COLO668 (cell line): ENCODE measurements at regions not wholly inside any gene's neighbourhood (a gene's known extent, or its start where the extent isn't known, plus 50 kb on each side); places are given as distances from the start of the nearest gene placed in this dataset.

Source experiments
- DNase-seq: peaks from one replicate; lab custom pipeline; 2025; ENCODE audit not compliant: unreplicated experiment; lab: John Stamatoyannopoulos, UW

- no peak for DNase-seq
These were observed 64.6 kb upstream of the ELN start for GRCh38 chr7:73963252-73963822.

DNA sequence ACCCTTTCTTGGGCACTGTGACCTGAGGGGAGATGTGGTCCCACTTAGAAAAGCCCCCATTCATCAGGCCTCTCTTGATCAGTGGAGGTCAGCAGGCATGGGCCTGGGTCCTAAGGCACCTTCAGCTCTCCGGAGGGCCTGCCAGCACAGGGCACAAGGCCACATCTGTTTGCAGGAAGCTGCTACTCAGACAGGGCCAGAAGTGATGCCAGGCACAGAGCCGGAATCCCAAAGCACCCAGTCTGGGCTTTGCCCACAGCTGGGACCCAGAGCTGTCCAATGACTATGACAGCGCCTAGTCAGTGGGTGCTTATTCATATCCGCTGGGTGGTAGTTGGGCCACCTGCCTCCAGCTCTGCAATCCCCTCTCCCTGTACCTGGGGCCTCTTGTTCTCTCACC is 63.2 kb upstream of the ELN start:
- DNase-seq, result no peak

- DNase-seq, result no peak
These were observed 61.7 kb upstream of the ELN start for GRCh38 chr7:73966062-73966940.

DNA sequence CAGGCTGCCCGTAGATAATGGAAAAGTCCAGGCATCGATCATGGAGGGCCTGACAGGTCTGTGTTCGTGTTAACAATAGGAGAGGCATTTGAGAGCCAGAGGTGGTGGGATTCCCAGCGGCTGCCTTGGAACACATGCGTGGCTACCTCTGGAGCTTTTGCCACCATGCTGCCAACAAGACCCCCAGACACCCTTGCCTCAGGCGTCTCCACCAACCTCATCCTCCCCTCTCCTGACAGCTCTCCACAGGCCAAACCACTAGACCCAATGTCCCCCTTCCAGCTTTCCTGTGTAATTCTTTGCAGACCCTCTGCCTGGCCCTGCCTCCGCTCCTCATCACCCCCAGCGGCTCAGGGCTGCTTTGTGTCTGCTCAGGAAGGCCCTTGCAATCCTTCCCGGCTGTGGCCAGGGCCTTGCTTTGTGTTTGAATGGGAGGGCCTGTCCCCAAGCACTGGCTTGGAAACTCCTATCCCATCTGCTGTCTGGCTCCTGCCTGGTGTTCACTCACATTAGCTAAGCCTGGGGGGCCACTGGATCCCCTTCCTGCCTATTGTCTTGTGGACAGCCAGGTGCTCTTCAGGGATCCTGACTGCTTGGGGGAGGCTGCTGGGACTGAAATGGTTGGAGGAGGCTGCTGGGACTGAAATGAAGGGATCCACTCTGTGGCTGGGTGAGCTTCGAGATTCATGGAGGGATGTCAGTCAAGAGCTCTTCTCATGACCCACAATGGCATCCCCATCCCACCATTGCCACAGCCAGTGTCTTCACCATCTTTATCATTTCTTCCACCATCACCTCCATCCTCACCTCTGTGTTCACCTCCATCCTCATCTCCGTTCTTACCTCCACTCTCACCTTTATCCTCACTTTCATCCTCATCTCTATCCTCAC is 60.8 kb upstream of the ELN start:
- no peak for DNase-seq

DNA sequence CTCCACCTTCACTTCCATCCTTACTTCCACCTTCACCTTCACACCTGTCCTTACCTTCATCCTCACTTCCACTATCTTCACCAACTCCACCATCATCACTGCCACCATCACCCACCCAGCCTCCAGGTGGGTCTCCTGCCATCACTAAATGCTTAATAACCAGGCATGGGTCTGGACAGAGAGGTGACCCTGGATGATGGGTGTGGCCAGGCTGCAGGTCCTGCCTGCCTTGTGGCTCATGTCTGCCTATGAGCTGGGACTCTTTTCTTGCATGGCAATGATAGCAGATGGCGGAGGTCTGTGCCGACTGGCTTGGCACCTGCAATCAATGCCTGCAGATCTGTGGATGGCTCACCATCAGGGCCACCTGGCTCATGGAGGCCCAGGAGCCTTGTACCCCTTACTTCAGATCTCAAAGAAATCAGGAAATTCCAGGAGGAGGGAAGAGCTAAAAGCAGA is 60.1 kb upstream of the ELN start:
- DNase-seq, result no peak

DNA sequence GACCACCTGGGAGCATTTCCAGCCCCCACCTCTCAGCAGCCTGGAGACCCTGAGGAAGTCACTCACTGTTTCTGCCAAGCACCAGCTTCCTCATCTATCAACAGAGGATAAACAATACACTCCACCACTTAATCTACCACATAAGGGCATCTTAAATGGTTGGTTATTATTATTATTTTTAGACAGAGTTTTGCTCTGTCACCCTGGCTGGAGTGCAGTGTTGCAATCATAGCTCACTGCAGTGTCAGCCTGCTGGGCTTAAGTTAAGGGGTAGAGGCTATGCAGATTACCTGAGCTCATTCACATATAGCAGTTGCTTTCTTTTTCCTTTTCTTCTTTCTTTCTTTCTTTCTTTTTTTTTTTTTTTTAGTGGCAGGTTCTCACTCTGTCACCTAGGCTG is 59.5 kb upstream of the ELN start:
- DNase-seq, result no peak

DNA sequence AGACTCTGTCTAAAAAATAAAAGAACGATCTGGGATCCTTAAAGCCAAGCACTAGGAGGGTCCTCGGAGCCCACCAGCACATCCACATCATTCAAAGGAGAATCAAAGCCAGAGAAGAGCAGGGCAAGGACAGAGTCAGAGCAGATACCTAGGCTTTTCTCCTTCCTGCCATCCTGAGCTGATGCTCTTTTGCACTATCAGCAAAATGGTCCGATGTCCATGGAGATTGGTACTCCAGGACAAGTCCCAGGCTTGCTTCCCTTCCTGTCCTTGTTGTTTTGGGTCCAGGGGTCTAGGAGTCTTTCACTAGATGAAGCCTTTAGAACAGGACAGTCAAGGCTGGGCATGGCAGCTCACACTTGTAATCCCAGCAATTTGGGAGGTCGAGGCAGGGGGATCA is 58.0 kb upstream of the ELN start:
- no peak for DNase-seq

DNA sequence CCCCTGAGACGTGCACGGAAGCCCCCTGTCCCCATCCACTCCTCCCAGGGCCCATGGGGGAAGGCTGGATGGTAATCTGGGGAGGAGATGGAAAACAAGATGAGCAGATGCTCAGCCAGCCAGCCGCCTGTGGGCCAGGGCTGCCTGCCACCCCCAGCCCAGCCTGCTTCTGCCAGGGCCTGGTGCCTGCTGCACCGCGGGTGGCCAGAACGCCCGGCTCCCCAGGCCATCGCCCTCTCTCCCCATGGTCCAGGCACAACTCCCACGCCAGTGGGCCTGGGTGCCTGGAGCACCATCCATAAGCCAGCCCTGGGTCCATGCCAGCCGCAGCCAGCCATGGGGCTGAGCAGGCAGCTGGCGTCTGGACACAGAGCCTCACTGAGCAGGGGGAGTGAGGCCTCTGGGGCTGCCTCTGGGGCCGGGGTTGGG is 57.2 kb upstream of the ELN start:
- no peak for DNase-seq

- no peak for DNase-seq
These were observed 56.7 kb upstream of the ELN start for GRCh38 chr7:73971322-73971703.

DNA sequence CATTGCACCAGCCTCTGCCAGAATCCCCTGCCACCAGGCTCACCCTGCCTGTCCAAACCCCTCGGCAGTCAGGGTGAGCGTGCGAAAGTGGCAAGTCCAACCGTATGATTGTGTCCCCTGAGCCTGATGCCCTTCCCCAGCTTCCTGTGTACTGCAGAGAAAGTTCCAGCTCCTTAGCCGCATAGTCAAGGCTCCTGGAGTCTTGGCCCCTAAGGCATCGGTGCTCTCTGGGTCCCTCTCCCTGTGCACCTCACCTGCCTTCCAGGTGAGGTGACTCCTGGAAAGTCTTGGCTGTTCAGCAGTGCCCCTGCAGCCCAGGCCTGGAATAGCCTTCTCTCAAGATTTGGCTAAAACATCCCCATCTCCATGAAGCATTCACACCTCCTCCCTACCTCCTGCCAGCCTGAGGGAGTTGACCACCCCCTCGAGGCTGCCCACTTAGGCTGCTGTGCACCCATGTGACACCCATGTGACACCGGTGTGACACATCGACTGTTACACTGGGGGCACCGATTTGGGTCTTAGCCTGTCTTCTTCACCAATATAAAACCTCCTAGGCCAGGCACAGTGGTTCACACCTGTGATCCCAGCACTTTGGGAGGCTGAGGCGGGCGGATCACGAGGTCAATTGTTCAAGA is 56.1 kb upstream of the ELN start:
- peak; percentile 7 for DNase-seq

- no peak for DNase-seq
These were observed 55.4 kb upstream of the ELN start for GRCh38 chr7:73972614-73973013.

GRCh38 chr7:73973091-73973490 is 54.9 kb upstream of the ELN start:
- no peak for DNase-seq

DNA sequence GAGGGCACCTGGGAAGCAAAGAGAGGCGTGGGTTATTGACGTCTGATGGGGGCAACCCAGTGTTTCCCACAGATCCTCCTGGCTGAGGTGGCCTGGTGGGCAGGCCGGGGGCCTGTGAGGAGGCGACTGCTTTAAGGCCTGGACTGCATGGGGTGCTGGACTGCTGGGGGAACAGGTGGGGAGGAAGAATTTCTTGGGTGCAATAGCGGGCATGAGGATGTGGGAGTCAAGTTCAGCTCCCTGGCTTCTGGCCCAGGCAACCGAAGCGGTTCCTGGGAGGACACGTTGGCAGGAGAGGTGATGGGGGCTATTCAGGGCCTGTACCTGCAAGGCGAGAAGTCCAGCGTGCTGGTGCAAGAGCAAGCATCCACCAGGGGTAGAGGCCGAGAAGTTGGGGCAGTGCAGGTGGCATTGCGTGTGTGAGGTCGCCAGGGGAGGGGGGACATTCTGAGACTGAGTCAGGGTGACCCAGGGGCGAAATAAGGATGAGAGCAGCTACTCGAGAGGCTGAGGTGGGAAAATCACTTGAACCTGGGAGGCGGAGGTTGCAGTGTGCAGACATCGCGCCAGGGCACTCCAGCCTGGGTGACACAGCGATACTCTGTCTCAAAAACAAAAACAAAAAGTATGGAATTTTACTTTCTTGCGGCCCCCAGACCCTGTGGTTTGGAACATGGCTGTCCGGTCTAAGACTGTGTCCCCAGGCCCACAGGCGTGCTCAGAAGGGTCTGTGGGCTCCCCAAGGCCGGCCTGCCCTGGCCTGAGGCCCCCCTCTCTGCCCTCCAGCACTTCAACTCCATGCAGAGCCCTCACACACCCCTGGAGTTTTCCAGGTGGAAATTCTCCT is 53.6 kb upstream of the ELN start:
- DNase-seq, result no peak

- DNase-seq, result no peak
These were observed 52.7 kb upstream of the ELN start for GRCh38 chr7:73974948-73975926.

- DNase-seq, result no peak
These were observed 51.0 kb upstream of the ELN start for GRCh38 chr7:73976761-73977618.

DNA sequence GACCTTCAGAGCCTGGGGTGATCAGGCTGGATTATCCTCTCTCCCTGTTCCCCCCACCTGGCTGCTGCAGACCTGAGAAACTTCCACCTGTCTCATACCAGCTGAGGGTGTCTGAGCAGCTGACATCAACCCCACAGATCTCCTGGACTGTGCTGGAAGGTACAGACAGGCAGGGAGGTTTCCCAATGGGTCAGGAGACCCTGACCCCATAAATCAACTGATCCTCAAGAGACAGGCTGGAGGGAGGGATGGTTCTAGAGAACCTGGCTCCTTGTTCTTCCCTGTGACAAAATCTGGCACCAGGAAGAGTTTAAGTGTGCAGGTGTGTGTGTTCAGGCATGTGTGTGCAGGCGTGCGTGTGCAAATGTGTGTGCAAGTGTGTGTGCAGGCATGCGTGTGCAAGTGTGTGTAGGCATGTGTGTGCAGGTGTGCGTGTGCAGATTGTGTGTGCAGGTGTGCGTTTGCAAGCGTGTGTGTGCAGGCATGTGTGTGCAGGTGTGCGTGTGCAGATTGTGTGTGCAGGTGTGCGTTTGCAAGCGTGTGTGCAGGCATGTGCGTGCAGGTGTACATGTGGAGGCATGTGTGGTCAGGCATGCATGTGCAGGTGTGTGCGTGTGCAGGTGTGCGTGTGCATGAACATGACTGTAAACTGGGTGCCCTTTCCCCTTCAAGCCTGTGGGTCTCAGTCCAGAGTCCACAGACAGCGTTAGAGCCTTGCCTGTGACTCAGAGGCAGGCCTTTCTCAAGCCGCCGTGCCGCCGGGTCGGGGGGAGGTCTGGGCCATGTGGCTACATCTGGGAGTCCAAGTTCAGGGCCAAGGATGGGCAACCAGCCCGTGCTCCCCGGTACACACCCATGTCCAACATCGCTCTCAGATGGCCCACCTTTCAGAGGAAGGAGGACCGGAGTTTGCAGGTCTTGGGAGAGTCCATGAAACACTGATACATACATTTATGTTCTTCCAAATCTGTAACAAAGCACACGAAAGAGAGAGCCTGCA is 50.1 kb upstream of the ELN start:
- DNase-seq, result no peak
